HG03095 (cell line): ENCODE measurements at regions not wholly inside any gene's neighbourhood (a gene's known extent, or its start where the extent isn't known, plus 50 kb on each side); places are given as distances from the start of the nearest gene placed in this dataset.
"Not testable (repeated sequence)": the region's sequence is repeated elsewhere in the genome, so short reads cannot be mapped to it uniquely, and the experiment has no call there.

Experiments used
- ATAC-seq: cut with Tn5 transposase; IDR thresholded peaks from one replicate; pipeline ENCODE4 v1.9.1; 2021; ENCODE audit warnings: moderate library complexity; ENCODE audit not compliant: unreplicated experiment

DNA sequence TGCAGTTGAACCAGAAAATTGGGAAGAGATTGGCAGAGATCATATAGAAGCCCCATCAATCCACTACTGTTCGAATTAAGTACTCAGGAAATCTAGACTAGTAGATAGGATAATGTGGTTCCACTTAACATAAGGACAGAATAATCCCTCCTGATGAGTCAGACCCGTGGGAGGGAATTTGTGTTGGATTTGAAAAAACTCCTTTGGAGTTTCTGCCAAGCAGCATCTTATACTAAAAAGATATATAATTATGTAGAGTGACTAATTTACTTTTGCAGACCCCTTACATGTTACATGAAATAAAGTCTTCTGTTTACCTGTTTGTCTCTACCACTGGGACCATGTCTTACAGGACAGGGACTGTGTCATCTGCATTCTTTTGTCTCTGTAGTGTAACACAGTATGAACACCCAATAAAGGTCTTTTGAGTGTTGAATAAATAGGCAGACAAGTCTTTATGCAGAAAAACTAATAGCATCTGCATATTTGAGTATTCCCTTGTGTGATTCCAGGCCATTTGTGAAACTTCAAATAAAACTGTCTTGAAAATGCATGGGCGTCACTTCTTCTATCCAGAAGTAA, 122.6 kb upstream of the DNAJC10 start:
- ATAC-seq = no peak

DNA sequence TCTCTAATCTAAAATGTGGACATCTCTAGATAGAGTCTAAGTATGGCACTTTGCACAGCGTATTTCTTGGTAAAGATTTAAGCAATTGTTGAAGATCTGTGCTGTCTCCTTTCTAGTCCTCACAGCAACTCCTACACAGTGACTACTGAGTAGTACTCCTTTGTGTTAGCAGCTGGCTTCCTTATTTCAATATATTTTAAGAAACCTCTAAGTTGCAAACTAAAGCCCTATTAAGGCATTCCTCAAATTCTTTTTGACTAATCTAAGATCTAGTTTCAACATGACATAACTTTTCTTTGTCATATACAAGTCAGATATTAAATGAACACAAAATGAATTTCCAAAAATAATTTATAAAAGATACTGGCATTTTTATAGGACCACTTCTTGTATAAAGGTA, 121.8 kb upstream of the DNAJC10 start:
- ATAC-seq = no peak

DNA sequence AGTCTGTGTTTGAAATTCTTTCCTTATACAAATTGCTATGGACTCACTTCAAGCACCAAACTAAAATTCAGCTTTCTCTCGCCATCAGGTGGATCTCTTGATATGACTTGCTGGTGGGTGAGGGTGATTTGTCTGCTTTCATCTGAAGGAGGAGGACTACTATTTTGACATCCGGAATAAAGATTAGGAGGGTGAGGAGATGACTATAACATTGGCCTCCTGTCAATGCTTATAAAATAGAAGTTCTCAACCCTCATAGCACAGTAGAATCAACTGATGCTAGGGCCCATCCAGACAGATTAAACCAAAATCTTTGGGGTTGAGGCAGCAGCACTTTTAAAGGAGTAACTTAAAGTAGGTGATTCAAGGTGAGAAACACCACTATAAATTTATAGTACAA, 120.4 kb upstream of the DNAJC10 start:
- ATAC-seq = no peak

DNA sequence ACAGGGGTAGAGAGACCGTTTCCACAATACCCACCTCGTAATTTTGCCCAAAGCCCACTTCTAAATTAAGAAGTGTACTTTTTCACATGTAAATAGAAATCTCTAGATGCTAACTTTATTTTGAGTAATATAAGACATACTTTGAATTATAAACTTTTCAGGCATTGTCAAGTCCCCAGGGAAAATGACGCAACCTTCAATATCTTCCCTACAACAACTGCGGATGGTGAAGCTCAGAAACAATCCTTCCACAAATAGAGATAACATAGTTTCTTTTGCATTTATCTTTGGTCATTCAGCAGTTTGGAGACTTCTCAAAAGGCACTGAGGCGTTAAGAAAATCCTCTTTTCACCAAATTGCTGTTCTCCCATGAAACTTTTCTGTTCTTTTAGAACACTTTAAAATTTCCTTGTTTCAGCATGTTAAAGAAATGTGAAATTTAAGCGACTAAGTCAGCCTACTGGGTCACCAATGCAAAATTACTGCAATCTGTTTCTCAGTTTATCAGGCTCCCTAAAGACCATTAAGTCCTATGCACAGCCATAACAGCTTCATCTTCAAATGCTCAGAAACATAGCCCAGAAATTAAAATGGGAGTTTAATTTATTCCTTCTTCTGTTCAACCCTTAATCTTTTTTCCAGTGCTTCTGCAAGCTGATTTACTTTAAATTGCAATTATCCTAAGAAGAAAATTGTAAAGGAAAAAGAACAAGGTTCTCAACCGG, 118.3 kb upstream of the DNAJC10 start:
- ATAC-seq = no peak

DNA sequence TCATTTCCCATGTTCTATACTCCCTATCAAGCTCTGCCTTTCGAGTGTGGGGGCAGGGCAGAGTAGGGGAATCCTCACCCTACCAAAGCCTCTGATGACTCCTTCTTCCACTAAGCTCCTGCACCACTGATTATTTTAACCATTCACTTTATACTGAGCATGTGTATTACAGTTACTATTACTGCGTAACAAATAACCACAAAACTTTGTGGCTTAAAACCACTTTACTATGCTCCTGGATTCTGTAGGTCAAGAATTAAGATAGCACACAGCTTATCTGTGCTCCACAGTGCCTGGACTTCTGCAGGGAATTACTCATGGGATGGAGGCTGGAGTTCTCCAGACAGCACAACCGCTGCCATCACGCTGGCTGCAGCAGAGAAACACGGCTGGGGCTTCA, 117.4 kb upstream of the DNAJC10 start:
- ATAC-seq = no peak

DNA sequence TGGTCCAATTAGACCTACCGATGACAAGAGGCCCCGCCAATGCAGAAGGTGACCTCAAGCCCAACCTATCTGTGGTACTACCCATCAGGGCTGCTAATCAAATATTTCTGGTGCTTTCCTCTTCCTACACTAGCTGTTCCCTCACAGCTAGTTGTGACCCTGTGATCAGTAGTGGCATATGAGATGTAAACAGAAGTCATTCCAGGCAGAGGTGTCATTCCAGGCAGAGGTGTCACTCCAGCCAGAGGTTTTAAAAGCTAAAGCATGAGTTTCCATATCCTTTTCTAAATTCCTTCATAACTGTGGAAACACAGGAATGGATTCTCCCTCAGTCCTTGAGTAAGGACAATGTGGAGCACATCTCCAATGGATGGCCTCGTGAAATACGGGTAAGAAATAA, 110.9 kb upstream of the DNAJC10 start:
- no peak for ATAC-seq

DNA sequence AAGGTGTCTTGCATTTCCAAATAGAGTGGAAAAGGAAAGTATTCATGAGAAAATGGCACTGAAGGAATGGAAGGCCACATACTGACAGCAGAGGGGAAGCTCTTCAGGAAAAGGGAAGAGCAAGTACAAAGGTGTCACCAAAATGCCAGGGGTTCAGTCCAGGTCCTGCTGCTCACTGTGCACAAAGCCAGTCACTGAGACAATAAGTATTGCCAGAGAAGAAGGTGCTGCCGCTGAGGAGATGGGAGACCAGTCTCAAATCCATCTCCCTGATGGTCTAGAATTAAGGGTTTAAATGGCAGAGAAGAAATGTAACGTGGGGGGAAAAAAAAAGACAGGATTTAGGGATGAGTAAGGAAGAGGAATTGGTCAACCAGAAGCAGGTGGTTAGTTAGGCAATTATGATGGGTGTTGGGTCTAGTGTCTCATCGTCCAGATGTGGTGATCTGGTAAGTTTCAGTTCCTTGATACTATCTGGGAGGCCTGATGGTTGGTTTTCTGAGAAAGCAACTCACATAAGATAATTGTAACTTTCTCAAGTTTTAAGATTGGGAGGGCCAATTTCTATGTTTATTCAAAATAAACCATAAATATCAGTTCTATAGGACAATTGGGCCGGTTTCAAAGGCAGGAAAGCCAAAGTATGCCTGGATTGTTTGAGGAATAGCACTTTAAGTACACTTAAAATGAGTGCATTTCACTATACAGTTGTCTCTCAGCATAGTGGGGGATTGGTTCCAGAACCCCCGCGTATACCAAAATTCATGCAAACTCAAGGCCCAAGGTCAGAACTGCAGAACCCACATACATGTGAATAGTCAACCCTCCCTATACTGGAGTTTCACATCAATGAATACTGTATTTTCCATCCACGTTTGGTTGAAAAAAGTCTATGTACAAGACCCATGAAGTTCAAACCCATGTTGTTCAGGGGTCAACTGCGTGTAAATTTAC, 109.1 kb upstream of the DNAJC10 start:
- no peak for ATAC-seq

DNA sequence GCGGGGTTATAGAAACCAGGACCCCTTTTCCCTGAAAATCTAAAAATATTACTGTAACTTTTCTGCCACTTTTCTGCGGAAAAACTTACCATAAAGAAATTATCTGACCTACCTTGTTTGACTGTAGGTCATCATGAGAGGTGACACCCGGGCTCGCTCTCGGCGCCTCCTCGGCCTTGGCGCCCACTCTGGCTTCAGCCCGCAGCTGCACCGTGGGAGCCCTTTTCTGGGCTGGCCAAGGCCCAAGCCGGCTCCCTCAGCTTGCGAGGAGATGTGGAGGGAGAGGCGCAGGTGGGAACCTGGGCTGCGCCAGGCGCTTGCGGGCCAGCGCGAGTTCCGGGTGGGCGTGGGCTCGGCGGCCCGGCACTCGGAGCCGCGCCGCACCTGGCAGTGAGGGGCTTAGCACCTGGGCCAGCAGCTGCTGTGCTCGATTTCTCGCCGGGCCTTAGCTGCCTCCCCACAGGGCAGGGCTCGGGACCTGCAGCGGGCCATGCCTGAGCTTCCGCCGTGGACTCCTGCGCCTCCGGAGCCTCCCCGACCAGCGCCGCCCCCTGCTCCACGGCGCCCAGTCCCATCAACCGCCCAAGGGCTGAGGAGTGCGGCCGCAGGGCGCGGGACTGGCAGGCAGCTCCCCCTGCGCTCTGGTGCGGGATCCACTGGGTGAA, 107.7 kb upstream of the DNAJC10 start:
- ATAC-seq = no peak

DNA sequence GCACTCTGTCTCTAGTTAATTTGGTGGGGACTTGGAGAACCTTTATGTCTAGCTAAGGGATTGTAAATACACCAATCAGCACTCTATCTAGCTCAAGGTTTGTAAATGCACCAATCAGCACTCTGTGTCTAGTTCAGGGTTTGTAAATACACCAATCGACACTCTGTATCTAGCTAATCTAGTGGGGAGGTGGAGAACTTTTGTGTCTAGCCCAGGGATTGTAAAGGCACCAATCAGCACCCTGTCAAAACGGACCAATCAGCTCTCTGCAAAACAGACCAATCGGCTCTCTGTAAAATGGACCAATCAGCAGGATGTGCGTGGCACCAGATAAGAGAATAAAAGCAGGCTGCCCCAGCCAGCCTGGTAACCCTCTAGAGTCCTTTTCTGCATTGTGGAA, 107.1 kb upstream of the DNAJC10 start:
- not testable (repeated sequence) for ATAC-seq

DNA sequence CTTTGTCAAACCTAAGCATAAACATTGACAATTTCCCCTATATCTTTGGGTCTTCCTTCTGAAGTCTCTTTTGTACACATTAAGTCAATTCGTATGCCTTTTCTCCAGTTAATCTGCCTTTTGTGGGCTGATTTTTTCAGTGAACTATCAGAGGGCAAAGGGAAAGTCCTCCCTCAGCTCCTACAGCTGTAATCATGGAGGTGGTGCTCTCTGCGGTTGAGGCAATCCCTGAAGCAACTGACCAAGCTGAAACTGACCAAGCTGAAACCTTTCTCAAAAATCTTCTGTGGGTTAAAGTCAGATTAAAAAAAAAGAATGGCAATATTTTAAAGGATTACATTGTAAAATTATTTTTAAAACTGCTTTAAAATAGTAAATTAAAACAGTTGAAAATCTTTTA, 105.8 kb upstream of the DNAJC10 start:
- no peak for ATAC-seq

DNA sequence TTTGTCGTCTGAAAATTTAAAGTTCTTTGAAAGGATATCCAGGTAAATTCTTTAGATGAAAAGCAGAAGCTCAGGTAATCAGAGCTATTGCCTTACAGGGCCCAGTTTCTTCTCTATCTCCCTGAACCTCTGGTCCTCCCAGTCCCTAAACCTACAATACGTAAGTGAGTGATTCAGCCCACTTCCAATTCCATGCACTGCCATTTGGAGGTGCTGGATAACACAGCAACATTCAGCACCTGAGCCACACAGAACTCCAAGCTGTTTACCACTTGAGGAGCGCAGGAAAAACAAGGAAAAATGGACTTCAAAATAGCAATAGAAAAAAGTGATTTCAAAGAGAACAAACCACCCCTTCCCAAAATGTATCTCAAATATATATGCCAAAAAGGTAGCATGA, 105.0 kb upstream of the DNAJC10 start:
- ATAC-seq = no peak

DNA sequence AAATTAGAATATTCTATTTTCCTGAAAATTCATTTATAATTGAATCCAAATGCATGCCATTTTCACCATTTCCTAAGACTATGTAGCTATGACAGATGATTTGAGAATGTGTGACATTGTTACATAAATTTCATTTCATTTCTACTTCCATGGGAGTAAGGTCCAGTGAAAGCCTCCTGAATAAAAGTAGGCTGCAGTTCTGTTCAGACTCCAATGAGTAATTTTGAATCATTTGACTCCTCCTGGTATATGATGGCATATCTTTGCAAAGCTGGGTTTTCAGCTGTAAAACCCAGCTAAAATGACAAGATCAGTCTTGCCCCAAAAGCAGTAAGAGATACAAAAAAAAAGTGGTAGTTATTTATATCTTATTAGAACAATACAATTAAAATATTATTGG, 101.0 kb upstream of the DNAJC10 start:
- no peak for ATAC-seq

DNA sequence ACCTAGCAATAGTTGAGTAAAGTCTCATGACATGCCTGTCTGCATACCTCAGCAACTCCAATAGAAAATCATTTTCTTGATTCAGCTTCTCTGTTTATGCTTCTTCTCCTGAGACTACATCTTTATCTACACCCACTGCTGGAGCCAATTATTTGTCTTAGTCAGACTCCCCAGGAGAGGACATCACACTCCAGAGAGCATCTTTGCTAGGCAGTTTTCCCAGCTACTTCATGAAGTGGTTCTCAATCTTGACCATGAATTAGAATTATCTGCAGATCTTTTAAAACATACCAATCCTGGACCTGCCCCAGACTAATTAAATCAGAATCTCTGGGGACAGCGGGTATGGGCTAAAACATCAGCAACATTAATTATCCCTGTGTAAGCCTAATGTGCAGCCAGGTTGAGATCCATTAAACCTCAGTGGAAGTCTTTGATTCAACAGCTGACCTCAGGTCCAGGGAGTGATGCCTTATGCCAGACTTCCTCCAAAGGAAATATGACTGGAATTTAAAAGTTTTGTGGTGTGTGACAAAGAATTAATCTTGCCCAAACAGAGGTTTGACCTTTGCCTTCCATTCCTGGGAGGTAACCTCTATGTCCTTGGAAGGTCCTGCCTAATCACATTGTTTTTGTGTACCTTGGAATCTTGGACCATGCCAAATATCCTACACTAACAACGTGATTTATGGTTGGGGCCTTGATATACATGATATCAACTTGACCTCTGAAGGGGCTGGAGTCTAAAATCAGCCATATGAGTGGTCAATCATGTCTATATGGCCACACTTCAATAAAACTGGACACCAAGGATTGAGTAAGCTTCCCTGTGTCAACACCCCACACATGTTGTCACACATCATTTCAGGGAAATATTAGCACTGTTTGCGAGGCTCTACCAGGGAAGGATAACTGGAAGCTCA, 99.3 kb upstream of the DNAJC10 start:
- no peak for ATAC-seq

DNA sequence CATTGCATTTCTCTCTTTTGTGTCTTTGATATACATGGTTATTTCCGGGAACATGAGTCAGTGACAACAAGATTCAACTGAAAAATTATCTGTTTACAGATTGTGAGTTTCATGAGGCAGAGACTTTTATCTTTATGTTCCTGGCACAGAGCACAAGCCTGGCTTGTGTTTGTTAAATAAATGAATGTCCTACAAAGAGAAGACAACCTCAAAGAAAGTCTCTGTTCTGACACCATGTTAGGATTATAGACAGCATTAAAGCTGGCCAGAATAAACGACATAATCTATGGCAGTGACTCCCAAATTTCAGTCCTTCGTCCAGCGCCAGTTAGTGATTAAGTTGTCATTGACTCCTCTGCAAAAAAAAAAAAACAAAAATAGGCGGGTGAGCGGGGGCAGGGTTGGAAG, 97.4 kb upstream of the DNAJC10 start:
- ATAC-seq = no peak

DNA sequence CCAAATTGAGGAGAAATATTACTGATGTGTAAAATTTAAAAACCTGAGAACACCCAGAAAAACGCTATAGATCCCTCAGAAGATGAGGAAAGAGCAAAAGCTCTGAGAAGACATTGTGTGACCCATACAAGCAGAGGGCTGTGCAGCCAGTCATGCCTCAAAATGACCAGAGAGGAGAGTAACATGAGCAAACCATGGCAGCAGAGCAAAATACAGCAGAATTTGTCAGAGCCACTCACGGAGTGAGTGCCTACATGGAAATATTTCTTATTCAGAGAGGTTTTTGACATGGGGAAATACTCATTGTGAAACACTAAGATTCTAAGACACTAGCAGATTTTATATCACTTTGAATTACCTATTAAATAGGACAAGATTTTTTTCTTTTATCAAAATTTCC, 96.8 kb upstream of the DNAJC10 start:
- no peak for ATAC-seq

DNA sequence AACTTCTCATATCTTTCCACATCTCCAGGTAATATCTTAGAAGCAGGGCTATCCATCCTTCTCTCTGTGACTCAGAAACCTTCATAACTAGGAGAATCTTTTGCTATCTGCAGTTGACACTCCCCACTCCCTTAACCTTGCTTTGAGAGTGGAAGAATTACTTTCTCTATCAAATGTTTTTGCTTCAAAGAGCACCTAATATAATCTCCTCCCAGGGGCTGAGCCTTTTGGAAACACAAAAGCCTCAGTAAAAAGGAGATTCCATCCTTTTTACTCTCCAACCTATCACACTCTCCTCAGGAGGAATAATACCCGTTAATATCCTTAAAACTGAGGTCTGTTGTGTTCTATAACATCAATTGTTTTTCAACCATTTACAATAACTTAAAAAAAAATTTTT, 94.9 kb upstream of the DNAJC10 start:
- no peak for ATAC-seq

DNA sequence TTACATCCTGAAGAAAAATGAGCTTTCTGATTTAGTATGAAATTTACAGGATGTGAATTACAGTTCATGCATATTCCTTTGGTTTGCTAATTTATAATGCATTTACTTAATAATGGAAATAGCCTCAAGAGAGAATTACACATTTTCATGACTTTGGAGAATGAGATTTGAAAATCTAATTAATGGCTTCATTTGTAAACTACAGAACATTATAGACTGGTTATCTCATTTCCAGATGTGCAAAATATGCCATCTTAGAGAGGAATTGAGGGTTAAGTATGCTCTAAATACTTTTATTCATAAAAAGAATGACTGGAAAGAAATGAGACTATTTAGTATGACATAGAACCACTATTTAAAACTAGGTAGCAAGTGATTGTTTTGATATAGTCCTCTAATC, 94.2 kb upstream of the DNAJC10 start:
- ATAC-seq = no peak

DNA sequence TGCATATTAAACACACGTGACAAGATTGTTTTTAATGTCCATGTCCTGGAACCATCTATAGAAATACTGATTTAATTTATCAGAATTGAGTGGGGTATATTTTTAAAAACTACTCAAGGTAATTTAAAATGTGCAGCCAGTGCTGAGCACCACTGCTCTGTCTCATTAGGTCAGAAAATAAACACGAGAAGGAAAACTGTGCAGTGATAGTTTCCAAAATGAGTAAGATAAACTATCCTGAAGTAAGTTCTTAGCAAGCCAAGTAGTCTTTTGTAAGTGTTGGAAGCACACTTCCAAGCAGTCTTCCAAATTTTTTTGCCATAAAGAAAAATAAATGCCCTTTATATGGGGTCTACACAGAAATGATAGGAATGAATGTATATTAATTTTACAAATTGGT, 93.8 kb upstream of the DNAJC10 start:
- no peak for ATAC-seq

DNA sequence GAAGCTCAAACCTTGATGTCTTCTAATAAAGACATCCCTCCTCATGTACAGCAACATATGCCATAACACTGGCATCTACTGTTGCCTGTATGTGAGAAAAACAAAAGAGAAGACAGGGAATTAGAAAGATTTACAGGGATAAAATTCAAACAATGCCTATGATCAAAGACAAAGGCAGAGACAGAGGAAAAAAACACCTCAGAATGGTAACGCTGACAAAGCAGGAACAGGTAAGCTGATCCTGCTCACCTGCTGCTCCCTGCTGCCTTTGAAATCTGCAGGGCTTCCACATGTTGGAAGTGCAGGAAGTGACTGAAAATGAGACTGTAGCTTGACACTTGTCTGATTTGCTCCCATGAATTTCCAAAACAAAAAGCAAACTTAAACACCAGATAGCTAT, 90.2 kb upstream of the DNAJC10 start:
- no peak for ATAC-seq

DNA sequence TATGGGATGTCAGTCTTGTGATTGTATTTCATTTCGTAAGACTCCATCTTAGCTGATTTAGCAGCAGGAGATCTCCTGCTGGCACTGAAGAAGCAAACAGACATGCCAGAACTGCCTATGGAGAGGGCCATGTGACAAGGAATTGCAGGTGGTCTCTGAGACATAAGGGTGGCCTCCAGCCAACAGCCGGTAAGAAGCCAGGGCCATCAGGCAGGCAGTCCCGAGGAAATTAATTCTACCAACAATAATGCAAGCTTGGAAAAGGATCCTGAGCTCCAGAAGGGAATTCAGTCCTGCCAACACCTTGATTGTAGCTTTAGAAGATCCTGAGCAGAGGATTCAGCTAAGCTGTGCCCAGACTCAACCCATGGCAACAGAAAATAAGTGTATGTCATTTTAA, 87.1 kb upstream of the DNAJC10 start:
- no peak for ATAC-seq
